ENCODE measurements at regions not wholly inside any gene's neighbourhood (a gene's known extent, or its start where the extent isn't known, plus 50 kb on each side); places are given as distances from the start of the nearest gene placed in this dataset.

DNA sequence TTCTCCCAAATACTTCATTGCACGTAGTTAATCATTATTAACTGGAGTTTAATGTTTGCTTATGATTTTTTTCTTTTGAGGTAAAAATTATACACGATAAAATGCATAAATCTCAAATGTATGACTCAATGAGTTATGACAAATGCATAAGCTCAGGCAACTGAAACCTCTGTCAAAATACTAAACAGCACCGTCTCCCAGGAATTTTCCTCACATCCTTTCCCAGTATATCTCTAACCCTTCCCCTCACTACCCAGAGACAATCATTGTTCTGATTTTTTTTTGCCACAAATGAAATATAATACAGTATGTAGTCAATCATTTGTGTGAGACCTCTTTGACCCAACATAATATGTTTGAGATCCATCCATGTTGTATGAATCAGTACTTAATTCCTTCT is 606.5 kb downstream of the CPS1 start:
- TF ChIP-seq, protein P1, sequence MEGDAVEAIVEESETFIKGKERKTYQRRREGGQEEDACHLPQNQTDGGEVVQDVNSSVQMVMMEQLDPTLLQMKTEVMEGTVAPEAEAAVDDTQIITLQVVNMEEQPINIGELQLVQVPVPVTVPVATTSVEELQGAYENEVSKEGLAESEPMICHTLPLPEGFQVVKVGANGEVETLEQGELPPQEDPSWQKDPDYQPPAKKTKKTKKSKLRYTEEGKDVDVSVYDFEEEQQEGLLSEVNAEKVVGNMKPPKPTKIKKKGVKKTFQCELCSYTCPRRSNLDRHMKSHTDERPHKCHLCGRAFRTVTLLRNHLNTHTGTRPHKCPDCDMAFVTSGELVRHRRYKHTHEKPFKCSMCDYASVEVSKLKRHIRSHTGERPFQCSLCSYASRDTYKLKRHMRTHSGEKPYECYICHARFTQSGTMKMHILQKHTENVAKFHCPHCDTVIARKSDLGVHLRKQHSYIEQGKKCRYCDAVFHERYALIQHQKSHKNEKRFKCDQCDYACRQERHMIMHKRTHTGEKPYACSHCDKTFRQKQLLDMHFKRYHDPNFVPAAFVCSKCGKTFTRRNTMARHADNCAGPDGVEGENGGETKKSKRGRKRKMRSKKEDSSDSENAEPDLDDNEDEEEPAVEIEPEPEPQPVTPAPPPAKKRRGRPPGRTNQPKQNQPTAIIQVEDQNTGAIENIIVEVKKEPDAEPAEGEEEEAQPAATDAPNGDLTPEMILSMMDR (IDR thresholded peaks at IDR 0.05): no peak
- TF ChIP-seq EP300 (IDR thresholded peaks at IDR 0.05): no peak
- TF ChIP-seq POLR2A (IDR thresholded peaks at IDR 0.05): no peak
